PC-9 (cell line): ENCODE measurements at regions not wholly inside any gene's neighbourhood (a gene's known extent, or its start where the extent isn't known, plus 50 kb on each side); places are given as distances from the start of the nearest gene placed in this dataset.
"Not testable (repeated sequence)": the region's sequence is repeated elsewhere in the genome, so short reads cannot be mapped to it uniquely, and the experiment has no call there.

Experiments
- BruUV-seq: library from RNA; stranded (reverse); fragments of 400-500 nt; replicated peaks from 2 replicates; lab custom pipeline; 2021; lab: Mats Ljungman, UMichigan
- CTCF ChIA-PET: fragments of 300-600 bp; sonication (Branson Sonifier 250); formaldehyde crosslinking; loops from one replicate; lab custom pipeline; 2022; ENCODE audit warnings: antibody characterized with exemption; lab: Charles Lee
- POLR2A ChIA-PET: fragments of 300-600 bp; sonication (Branson Sonifier 250); formaldehyde crosslinking; loops from one replicate; lab custom pipeline; 2022; ENCODE audit warnings: antibody characterized with exemption; ENCODE audit not compliant: unreplicated experiment; lab: Charles Lee
- DNase-seq, 2 experiments: peaks; one replicate each; pipeline versions ENCODE4 v3.0.0 to v3.0.0-alpha.2; 2015 to 2022; ENCODE audit warnings: mixed read lengths in 1 of 2
- H2AFZ ChIP-seq: fragments of 200-600 bp; sonication (generic); 2 replicates; pipeline ENCODE4 v1.8.1; 2017; ENCODE audit warnings: antibody characterized with exemption
- H3F3A ChIP-seq: fragments of 200-600 bp; sonication (generic); 2 replicates; pipeline ENCODE4 v1.8.1; 2017; ENCODE audit warnings: antibody characterized with exemption, mild to moderate bottlenecking, low read depth; ENCODE audit not compliant: insufficient read depth
- H3K27ac ChIP-seq: fragments of 200-600 bp; sonication (generic); 2 replicates; pipeline ENCODE4 v1.6.1; 2016; ENCODE audit warnings: mixed run types
- H3K27me3 ChIP-seq: fragments of 200-600 bp; sonication (generic); 2 replicates; pipeline ENCODE4 v1.6.1; 2016; ENCODE audit warnings: low read depth, mixed run types; ENCODE audit not compliant: insufficient read depth
- H3K36me3 ChIP-seq: fragments of 200-600 bp; sonication (generic); 2 replicates; pipeline ENCODE4 v1.6.1; 2016; ENCODE audit warnings: low read depth, mixed run types
- H3K4me1 ChIP-seq: fragments of 200-600 bp; sonication (generic); replicated peaks from 2 replicates; pipeline ENCODE4 v1.6.1; 2016; ENCODE audit warnings: mixed run types; ENCODE audit not compliant: insufficient read depth
- H3K4me2 ChIP-seq: fragments of 200-600 bp; sonication (generic); 2 replicates; pipeline ENCODE4 v1.6.1; 2017; ENCODE audit warnings: mixed run types
- H3K4me3 ChIP-seq: fragments of 200-600 bp; sonication (generic); 2 replicates; pipeline ENCODE4 v1.6.1; 2016; ENCODE audit warnings: mixed run types
- H3K79me2 ChIP-seq: fragments of 200-600 bp; sonication (generic); 2 replicates; pipeline ENCODE4 v1.6.1; 2017; ENCODE audit warnings: low read depth, mixed run types
- H3K9me2 ChIP-seq: fragments of 200-600 bp; sonication (generic); 2 replicates; pipeline ENCODE4 v1.8.1; 2017; ENCODE audit warnings: mild to moderate bottlenecking; ENCODE audit not compliant: insufficient read depth
- H3K9me3 ChIP-seq: fragments of 200-600 bp; sonication (generic); 2 replicates; pipeline ENCODE4 v1.8.1; 2016; ENCODE audit warnings: low read depth; ENCODE audit not compliant: insufficient read depth
- H4K20me1 ChIP-seq: fragments of 200-600 bp; sonication (generic); 2 replicates; pipeline ENCODE4 v1.8.1; 2017; ENCODE audit not compliant: insufficient read depth
- CTCF ChIP-seq: fragments of 200-600 bp; sonication (generic); conservative IDR thresholded peaks from 2 replicates; pipeline ENCODE4 v1.6.1; 2017; ENCODE audit warnings: mixed run types, antibody characterized with exemption, mild to moderate bottlenecking, moderate library complexity
- EZH2 ChIP-seq: fragments of 200-600 bp; sonication (generic); IDR thresholded peaks from 2 replicates; pipeline ENCODE4 v1.8.0; 2017; ENCODE audit warnings: antibody characterized with exemption, low read depth
- intact Hi-C: fragments of 100-400 bp; cut with micrococcal nuclease; formaldehyde crosslinking; loops from one replicate; pipeline ENCODE4 v1.10.0; 2022; ENCODE audit not compliant: unreplicated experiment

DNA sequence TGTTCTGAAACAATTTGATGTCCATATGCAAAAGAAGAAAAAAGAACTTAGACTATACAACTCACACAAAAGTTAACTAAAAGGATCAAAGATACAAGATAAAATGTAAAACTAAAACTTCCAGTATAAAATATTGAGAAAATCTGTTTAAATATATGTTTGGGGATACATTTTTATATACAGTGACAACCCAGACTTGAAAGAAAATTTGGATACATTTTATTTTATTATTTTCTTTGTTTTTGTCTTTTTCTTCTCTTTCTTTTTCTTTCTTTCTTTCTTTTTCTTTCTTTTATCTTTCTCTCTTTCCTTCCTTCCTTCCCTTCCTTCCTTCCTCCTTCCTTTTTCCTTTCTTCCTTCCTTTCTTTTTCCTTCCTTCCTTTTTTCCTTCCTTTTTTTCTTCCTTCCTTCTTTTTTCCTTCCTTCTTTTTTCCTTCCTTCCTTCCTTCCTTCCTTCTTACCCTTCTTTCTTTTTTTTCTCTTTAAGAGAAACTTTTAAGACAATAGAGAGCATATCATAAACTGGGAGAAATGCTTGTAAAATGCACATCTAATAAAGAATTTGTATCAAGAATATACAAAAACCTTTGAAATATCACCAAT, 954.5 kb upstream of the LRFN5 start:
- POLR2A ChIA-PET: no interaction called here
- DNase-seq: no peak
- no TSS peak for BruUV-seq

GRCh38 chr14:40630471-40630870, 976.2 kb upstream of the LRFN5 start:
- BruUV-seq: no TSS peak
- no peaks in the 10 kb centered on the region for H4K20me1 ChIP-seq
- H3K27me3 ChIP-seq: no peaks in the 10 kb centered on the region
- ChIA-PET CTCF (no interaction called here), POLR2A (no interaction called here)
- DNase-seq: no peak
- no peak overlapping the region for H3K4me3 ChIP-seq
- no peak overlapping the region for H3K27ac ChIP-seq
- no peaks in the 10 kb centered on the region for H3K9me2 ChIP-seq
- no peaks in the 10 kb centered on the region for H3K4me1 ChIP-seq
- TF ChIP-seq EZH2: no peak
- TF ChIP-seq CTCF: no peak
- intact Hi-C loops: no loop called here
- no peaks in the 10 kb centered on the region for H3K9me3 ChIP-seq
- no peaks in the 10 kb centered on the region for H3K36me3 ChIP-seq
- no peaks in the 10 kb centered on the region for H3F3A ChIP-seq
- H3K79me2 ChIP-seq: no peaks in the 10 kb centered on the region
- no peak overlapping the region for H3K4me2 ChIP-seq
- no peak overlapping the region for H2AFZ ChIP-seq

More for the DNA sequence above, 954.5 kb upstream of the LRFN5 start:
- intact Hi-C loops: no loop called here
- Histone ChIP-seq H3K9me2 (no peaks in the 10 kb centered on the region), H3K27me3 (no peaks in the 10 kb centered on the region), H3K4me2 (no peak overlapping the region), H3F3A (no peaks in the 10 kb centered on the region), H3K27ac (no peak overlapping the region), H4K20me1 (no peaks in the 10 kb centered on the region), H3K4me3 (no peak overlapping the region), H3K9me3 (no peaks in the 10 kb centered on the region), H3K79me2 (no peaks in the 10 kb centered on the region), H3K36me3 (no peaks in the 10 kb centered on the region), H2AFZ (no peak overlapping the region), H3K4me1 (no peaks in the 10 kb centered on the region)
- TF ChIP-seq CTCF: no peak
- CTCF ChIA-PET: no interaction called here

- H4K20me1 ChIP-seq, BruUV-seq, H2AFZ ChIP-seq, H3K9me3 ChIP-seq, DNase-seq, H3K9me2 ChIP-seq, H3F3A ChIP-seq, H3K36me3 ChIP-seq, H3K4me3 ChIP-seq, H3K4me1 ChIP-seq, H3K4me2 ChIP-seq, intact Hi-C loops, H3K79me2 ChIP-seq, H3K27me3 ChIP-seq, POLR2A ChIA-PET, CTCF ChIA-PET, H3K27ac ChIP-seq: not testable (repeated sequence)
Observed at GRCh38 chr14:40629551-40630137, 977.0 kb upstream of the LRFN5 start.

DNA sequence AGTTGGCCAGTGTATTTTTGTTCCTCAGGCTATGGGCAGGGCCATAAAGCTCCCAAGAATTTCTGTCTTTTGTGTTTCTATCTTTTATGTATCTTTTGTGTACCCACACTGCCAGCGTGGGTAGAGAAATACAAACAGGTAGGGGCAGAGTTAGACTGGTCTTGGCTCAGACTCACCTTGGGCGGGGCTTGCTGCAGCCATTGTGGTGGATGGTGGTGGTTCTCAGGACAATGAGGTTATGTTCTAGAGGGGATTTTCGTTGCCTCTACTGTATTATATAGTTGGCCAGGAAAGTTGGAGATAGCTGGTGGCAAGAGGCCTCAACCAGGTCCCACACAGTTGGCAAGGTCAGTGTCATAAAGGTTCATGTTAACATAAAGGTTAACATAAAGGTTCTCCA, 977.5 kb upstream of the LRFN5 start:
- intact Hi-C loops: no loop called here
- H3K4me1 ChIP-seq: no peaks in the 10 kb centered on the region
- H3F3A ChIP-seq: no peaks in the 10 kb centered on the region
- TF ChIP-seq CTCF (no peak), EZH2 (no peak)
- no peaks in the 10 kb centered on the region for H3K9me2 ChIP-seq
- H3K79me2 ChIP-seq: no peaks in the 10 kb centered on the region
- BruUV-seq: no TSS peak
- no peaks in the 10 kb centered on the region for H4K20me1 ChIP-seq
- CTCF ChIA-PET: no interaction called here
- no peak overlapping the region for H3K4me2 ChIP-seq
- POLR2A ChIA-PET: no interaction called here
- no peak overlapping the region for H2AFZ ChIP-seq
- no peaks in the 10 kb centered on the region for H3K9me3 ChIP-seq
- no peaks in the 10 kb centered on the region for H3K27me3 ChIP-seq
- no peak overlapping the region for H3K4me3 ChIP-seq
- no peaks in the 10 kb centered on the region for H3K36me3 ChIP-seq
- no peak for DNase-seq
- H3K27ac ChIP-seq: no peak overlapping the region
